ENCODE measurements at regions not wholly inside any gene's neighbourhood (a gene's known extent, or its start where the extent isn't known, plus 50 kb on each side); places are given as distances from the start of the nearest gene placed in this dataset.

DNA sequence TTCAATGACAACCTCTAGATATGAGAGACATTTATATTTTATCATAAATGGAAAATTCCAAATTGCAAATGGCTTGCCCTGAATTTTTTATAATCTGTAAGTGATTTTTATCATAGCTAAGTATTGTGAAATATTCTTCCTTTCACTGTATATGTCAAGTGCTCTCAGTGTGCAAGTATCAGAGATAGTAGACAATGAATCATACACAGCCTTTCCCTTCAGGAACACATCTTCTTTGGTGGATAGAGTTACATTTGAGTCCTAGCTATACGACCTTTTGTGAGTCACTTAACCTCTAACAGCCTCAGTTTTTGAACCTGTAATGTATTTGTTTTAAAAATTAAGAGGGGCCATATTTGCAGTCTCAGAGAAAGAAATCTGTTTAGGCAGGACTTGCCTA is 350.7 kb upstream of the SEL1L start:
- TF ChIP-seq, protein P1, sequence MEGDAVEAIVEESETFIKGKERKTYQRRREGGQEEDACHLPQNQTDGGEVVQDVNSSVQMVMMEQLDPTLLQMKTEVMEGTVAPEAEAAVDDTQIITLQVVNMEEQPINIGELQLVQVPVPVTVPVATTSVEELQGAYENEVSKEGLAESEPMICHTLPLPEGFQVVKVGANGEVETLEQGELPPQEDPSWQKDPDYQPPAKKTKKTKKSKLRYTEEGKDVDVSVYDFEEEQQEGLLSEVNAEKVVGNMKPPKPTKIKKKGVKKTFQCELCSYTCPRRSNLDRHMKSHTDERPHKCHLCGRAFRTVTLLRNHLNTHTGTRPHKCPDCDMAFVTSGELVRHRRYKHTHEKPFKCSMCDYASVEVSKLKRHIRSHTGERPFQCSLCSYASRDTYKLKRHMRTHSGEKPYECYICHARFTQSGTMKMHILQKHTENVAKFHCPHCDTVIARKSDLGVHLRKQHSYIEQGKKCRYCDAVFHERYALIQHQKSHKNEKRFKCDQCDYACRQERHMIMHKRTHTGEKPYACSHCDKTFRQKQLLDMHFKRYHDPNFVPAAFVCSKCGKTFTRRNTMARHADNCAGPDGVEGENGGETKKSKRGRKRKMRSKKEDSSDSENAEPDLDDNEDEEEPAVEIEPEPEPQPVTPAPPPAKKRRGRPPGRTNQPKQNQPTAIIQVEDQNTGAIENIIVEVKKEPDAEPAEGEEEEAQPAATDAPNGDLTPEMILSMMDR (IDR thresholded peaks at IDR 0.05) = no peak
- no peak for TF ChIP-seq POLR2A (IDR thresholded peaks at IDR 0.05)

Data from vagina (tissue), 2 donors.